K562 (cell line): ENCODE measurements at regions not wholly inside any gene's neighbourhood (a gene's known extent, or its start where the extent isn't known, plus 50 kb on each side); places are given as distances from the start of the nearest gene placed in this dataset.

Source experiments
- ATAC-seq: fragments of 200-7000 bp; cut with Tn5 transposase; 3 replicates; pipeline ENCODE4 v1.9.1; 2020; ENCODE audit warnings: moderate library complexity
- BruUV-seq: library from RNA; stranded (reverse); fragments of 400-500 nt; replicated peaks from 2 replicates; lab custom pipeline; 2021; lab: Mats Ljungman, UMichigan
- CTCF ChIA-PET: fragments of 300-600 bp; formaldehyde crosslinking; extraction: SDS; loops from one replicate; lab custom pipeline; 2021; ENCODE audit warnings: low intra/inter-chr PET ratio; lab: Yijun Ruan, JAX
- POLR2A ChIA-PET: fragments of 300-600, 350-650 bp; sonication (Branson Sonifier 250); formaldehyde crosslinking; extraction: SDS; loops from one replicate; lab custom pipeline; 2021; ENCODE audit warnings: antibody characterized with exemption, inconsistent platforms; lab: Yijun Ruan, JAX
- DNase-seq, 4 experiments: peaks; one replicate each; pipeline versions ENCODE4 v3.0.0 to v3.0.0-alpha.2; 2011 to 2018; ENCODE audit warnings: low spot score in 3 of 4, mixed read lengths in 3 of 4; ENCODE audit errors: extremely low read depth in 1 of 4
- FAIRE-seq: peaks from 2 replicates; lab custom pipeline; 2011; peaks lifted over from hg19 to GRCh38; lab: Jason Lieb, UNC
- H2AFZ ChIP-seq: 2 replicates; pipeline ENCODE4 v1.6.0; 2011; ENCODE audit warnings: low read depth, low read length, control low read depth, inconsistent platforms
- H3K27ac ChIP-seq: fragments of 200-600 bp; 3 replicates; pipeline ENCODE4 v1.8.0; 2011; ENCODE audit warnings: low read depth, mild to moderate bottlenecking, control low read depth, inconsistent platforms, low read length, moderate library complexity, mixed read lengths; ENCODE audit errors: extremely low read depth
- H3K27me3 ChIP-seq, 2 experiments: fragments of 300-600 bp in 1 of 2; 2 replicates in 1 of 2; 3 replicates in 1 of 2; pipeline versions ENCODE4 v1.6.0 to v1.8.0; 2011; ENCODE audit warnings: inconsistent platforms in 2 of 2, low read length in 2 of 2, mild to moderate bottlenecking in 1 of 2, mixed read lengths in 1 of 2, moderate library complexity in 1 of 2; ENCODE audit not compliant: control insufficient read depth in 2 of 2, insufficient read depth in 2 of 2
- H3K36me3 ChIP-seq: fragments of 300-600 bp; 3 replicates; pipeline ENCODE4 v1.8.0; 2011; ENCODE audit warnings: mild to moderate bottlenecking, low read length, inconsistent platforms; ENCODE audit not compliant: control insufficient read depth, insufficient read depth
- H3K4me1 ChIP-seq, 2 experiments: fragments of 200-600 bp in 1 of 2; replicated peaks in 1 of 2; 2 replicates in 1 of 2; 3 replicates in 1 of 2; pipeline versions ENCODE4 v1.5.1 to v1.8.0; 2011; ENCODE audit warnings: inconsistent platforms in 2 of 2, low read length in 2 of 2, mild to moderate bottlenecking in 1 of 2, mixed read lengths in 1 of 2, moderate library complexity in 1 of 2; ENCODE audit not compliant: control insufficient read depth in 2 of 2, insufficient read depth in 2 of 2
- H3K4me2 ChIP-seq: 2 replicates; pipeline ENCODE4 v1.6.1; 2011; ENCODE audit warnings: low read length, control low read depth, inconsistent platforms, mixed read lengths; ENCODE audit not compliant: insufficient read depth
- H3K4me3 ChIP-seq: fragments of 200-600 bp; sonication (generic), shearing (Covaris generic); 2 replicates; pipeline ENCODE4 v1.5.1; 2016; ENCODE audit warnings: control low read depth, inconsistent platforms
- H3K79me2 ChIP-seq: fragments of 200-600 bp; 3 replicates; pipeline ENCODE4 v1.8.0; 2011; ENCODE audit warnings: low read length, inconsistent platforms; ENCODE audit not compliant: control insufficient read depth, insufficient read depth
- H3K9ac ChIP-seq, 2 experiments: 2 replicates each; pipeline versions ENCODE4 v1.6.0 to v1.6.1; 2011; ENCODE audit warnings: low read depth in 2 of 2, low read length in 2 of 2, control low read depth in 1 of 2, inconsistent platforms in 1 of 2, mild to moderate bottlenecking in 1 of 2, mixed read lengths in 1 of 2; ENCODE audit not compliant: insufficient read depth in 1 of 2
- H3K9me1 ChIP-seq: one replicate; pipeline ENCODE4 v1.6.0; 2011; ENCODE audit warnings: inconsistent platforms, mild to moderate bottlenecking, low read length, moderate library complexity; ENCODE audit not compliant: control insufficient read depth, insufficient read depth
- H3K9me3 ChIP-seq: replicated peaks from 2 replicates; pipeline ENCODE4 v1.5.1; 2011; ENCODE audit warnings: low read depth, low read length, inconsistent platforms; ENCODE audit not compliant: control insufficient read depth, insufficient read depth
- H4K20me1 ChIP-seq: replicated peaks from 2 replicates; pipeline ENCODE4 v1.6.1; 2011; ENCODE audit warnings: low read length, inconsistent platforms, mixed read lengths; ENCODE audit not compliant: control insufficient read depth, insufficient read depth
- EZH2 ChIP-seq: IDR thresholded peaks from 2 replicates; pipeline ENCODE4 v1.6.1; 2012; ENCODE audit warnings: low read depth, mild to moderate bottlenecking, inconsistent platforms, low read length, borderline replicate concordance
- HDAC6 ChIP-seq: IDR thresholded peaks from 2 replicates; pipeline ENCODE4 v1.6.1; 2012; ENCODE audit warnings: low read depth, mild to moderate bottlenecking, control low read depth, inconsistent platforms, low read length, moderate library complexity
- MAFG ChIP-seq: fragments of 450-650 bp; conservative IDR thresholded peaks from 2 replicates; pipeline ENCODE4 v1.6.1; 2016; ENCODE audit warnings: missing genetic modification characterization, missing compliant biosample characterization
- NFE2L1 ChIP-seq: fragments of 450-650 bp; IDR thresholded peaks from 2 replicates; pipeline ENCODE4 v1.6.1; 2016; ENCODE audit warnings: missing genetic modification characterization, low read depth, mild to moderate bottlenecking, missing compliant biosample characterization, moderate library complexity, borderline replicate concordance
- RBM25 ChIP-seq: fragments of 200-400 bp; formaldehyde crosslinking; IDR thresholded peaks from 2 replicates; pipeline ENCODE4 v1.6.1; 2018; ENCODE audit warnings: low read length, low read depth, moderate library complexity; ENCODE audit not compliant: severe bottlenecking
- RBM34 ChIP-seq: fragments of 200-400 bp; formaldehyde crosslinking; IDR thresholded peaks from 2 replicates; pipeline ENCODE4 v1.6.1; 2018; ENCODE audit warnings: low read length, borderline replicate concordance; ENCODE audit not compliant: insufficient read depth
- SP2 ChIP-seq: IDR thresholded peaks from 2 replicates; pipeline ENCODE4 v1.6.1; 2011; ENCODE audit warnings: mild to moderate bottlenecking, low read depth, low read length, moderate library complexity; ENCODE audit not compliant: poor library complexity, severe bottlenecking; ENCODE audit errors: extremely low read depth
- SRSF7 ChIP-seq: fragments of 200-400 bp; formaldehyde crosslinking; optimal IDR thresholded peaks from 2 replicates; pipeline ENCODE3; 2017; ENCODE audit warnings: mild to moderate bottlenecking, low read depth, low read length
- ZNF507 ChIP-seq: conservative IDR thresholded peaks from 2 replicates; pipeline ENCODE4 v1.6.1; 2017; ENCODE audit warnings: missing genetic modification characterization, missing compliant biosample characterization
- in situ Hi-C: fragments of 300-500 bp; cut with MboI; formaldehyde crosslinking; loops from 4 replicates; pipeline ENCODE4 v1.15.0; 2018; ENCODE audit warnings: inconsistent platforms, mixed read lengths
- intact Hi-C: fragments of 100-400 bp; cut with micrococcal nuclease; formaldehyde crosslinking; loops from 2 replicates; pipeline ENCODE4 v1.14.2; 2022
- TF ChIP-seq, protein P1 (sequence below): fragments of 450-650 bp; IDR thresholded peaks from 2 replicates; pipeline ENCODE4 v1.6.1; 2016; ENCODE audit warnings: missing biosample characterization, missing genetic modification characterization
- TF ChIP-seq, protein P2 (sequence below): fragments of 450-650 bp; IDR thresholded peaks from 2 replicates; pipeline ENCODE4 v1.6.1; 2017; ENCODE audit warnings: mild to moderate bottlenecking, moderate library complexity
- TF ChIP-seq, protein P3 (sequence below): fragments of 450-650 bp; formaldehyde crosslinking; IDR thresholded peaks from 2 replicates; pipeline ENCODE4 v1.4.0; 2020; ENCODE audit warnings: mild to moderate bottlenecking
- TF ChIP-seq, protein P4 (sequence below): fragments of 450-650 bp; IDR thresholded peaks from 2 replicates; pipeline ENCODE4 v1.6.1; 2016; ENCODE audit warnings: borderline replicate concordance
- TF ChIP-seq, protein P5 (sequence below): fragments of 450-650 bp; formaldehyde crosslinking; IDR thresholded peaks from 2 replicates; pipeline ENCODE4 v1.4.0; 2020; ENCODE audit warnings: mild to moderate bottlenecking, mixed read lengths

DNA sequence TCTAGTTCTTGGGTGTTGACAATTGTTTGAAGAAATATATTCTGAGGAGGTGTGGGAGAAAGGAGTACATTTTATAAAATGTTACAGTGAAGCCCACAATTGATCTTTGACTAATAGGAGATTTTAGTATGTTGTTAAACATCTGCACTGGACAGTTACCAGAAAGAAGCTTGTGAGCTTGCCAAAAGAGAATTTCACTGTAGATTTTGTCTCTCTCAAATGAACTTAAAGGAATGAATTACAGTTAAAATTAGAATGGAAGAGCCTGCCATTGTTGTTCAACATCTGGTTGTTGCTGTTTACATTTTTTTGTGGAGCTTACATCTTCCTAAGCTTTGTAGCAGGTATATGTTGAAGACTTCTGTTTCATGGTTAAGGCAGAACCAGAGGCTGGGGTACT, 620.5 kb upstream of the CCDC179 start:
- Histone ChIP-seq H4K20me1 (no peaks in the 10 kb centered on the region), H3K79me2 (no peaks in the 10 kb centered on the region), H3K27me3 (no peaks in the 10 kb centered on the region), H3K9me1 (no peaks in the 10 kb centered on the region), H3K9ac (no peak overlapping the region), H3K4me3 (no peak overlapping the region), H2AFZ (no peak overlapping the region), H3K4me2 (no peak overlapping the region), H3K27ac (no peak overlapping the region), H3K9me3 (no peaks in the 10 kb centered on the region), H3K36me3 (no peaks in the 10 kb centered on the region), H3K4me1 (no peaks in the 10 kb centered on the region)
- intact Hi-C loops (no loop called here), in situ Hi-C loops (no loop called here)
- DNase-seq: no peak
- no peak for FAIRE-seq
- ChIA-PET POLR2A (no interaction called here), CTCF (no interaction called here)
- ATAC-seq: no peak
- no TSS peak for BruUV-seq
- no peak for TF ChIP-seq SP2
- TF ChIP-seq, protein P1, sequence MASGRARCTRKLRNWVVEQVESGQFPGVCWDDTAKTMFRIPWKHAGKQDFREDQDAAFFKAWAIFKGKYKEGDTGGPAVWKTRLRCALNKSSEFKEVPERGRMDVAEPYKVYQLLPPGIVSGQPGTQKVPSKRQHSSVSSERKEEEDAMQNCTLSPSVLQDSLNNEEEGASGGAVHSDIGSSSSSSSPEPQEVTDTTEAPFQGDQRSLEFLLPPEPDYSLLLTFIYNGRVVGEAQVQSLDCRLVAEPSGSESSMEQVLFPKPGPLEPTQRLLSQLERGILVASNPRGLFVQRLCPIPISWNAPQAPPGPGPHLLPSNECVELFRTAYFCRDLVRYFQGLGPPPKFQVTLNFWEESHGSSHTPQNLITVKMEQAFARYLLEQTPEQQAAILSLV (tag): no peak
- TF ChIP-seq NFE2L1 (tag): no peak
- no peak for TF ChIP-seq RBM34
- TF ChIP-seq, protein P2, sequence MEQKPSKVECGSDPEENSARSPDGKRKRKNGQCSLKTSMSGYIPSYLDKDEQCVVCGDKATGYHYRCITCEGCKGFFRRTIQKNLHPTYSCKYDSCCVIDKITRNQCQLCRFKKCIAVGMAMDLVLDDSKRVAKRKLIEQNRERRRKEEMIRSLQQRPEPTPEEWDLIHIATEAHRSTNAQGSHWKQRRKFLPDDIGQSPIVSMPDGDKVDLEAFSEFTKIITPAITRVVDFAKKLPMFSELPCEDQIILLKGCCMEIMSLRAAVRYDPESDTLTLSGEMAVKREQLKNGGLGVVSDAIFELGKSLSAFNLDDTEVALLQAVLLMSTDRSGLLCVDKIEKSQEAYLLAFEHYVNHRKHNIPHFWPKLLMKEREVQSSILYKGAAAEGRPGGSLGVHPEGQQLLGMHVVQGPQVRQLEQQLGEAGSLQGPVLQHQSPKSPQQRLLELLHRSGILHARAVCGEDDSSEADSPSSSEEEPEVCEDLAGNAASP: no peak
- no peak for TF ChIP-seq MAFG (tag)
- TF ChIP-seq, protein P3, sequence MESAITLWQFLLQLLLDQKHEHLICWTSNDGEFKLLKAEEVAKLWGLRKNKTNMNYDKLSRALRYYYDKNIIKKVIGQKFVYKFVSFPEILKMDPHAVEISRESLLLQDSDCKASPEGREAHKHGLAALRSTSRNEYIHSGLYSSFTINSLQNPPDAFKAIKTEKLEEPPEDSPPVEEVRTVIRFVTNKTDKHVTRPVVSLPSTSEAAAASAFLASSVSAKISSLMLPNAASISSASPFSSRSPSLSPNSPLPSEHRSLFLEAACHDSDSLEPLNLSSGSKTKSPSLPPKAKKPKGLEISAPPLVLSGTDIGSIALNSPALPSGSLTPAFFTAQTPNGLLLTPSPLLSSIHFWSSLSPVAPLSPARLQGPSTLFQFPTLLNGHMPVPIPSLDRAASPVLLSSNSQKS: no peak
- TF ChIP-seq SRSF7: no peak
- no peak for TF ChIP-seq ZNF507 (tag)
- TF ChIP-seq HDAC6: no peak
- TF ChIP-seq, protein P4, sequence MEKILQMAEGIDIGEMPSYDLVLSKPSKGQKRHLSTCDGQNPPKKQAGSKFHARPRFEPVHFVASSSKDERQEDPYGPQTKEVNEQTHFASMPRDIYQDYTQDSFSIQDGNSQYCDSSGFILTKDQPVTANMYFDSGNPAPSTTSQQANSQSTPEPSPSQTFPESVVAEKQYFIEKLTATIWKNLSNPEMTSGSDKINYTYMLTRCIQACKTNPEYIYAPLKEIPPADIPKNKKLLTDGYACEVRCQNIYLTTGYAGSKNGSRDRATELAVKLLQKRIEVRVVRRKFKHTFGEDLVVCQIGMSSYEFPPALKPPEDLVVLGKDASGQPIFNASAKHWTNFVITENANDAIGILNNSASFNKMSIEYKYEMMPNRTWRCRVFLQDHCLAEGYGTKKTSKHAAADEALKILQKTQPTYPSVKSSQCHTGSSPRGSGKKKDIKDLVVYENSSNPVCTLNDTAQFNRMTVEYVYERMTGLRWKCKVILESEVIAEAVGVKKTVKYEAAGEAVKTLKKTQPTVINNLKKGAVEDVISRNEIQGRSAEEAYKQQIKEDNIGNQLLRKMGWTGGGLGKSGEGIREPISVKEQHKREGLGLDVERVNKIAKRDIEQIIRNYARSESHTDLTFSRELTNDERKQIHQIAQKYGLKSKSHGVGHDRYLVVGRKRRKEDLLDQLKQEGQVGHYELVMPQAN: no peak
- TF ChIP-seq, protein P5, sequence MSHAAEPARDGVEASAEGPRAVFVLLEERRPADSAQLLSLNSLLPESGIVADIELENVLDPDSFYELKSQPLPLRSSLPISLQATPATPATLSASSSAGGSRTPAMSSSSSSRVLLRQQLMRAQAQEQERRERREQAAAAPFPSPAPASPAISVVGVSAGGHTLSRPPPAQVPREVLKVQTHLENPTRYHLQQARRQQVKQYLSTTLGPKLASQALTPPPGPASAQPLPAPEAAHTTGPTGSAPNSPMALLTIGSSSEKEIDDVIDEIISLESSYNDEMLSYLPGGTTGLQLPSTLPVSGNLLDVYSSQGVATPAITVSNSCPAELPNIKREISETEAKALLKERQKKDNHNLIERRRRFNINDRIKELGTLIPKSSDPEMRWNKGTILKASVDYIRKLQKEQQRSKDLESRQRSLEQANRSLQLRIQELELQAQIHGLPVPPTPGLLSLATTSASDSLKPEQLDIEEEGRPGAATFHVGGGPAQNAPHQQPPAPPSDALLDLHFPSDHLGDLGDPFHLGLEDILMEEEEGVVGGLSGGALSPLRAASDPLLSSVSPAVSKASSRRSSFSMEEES (CRISPR knock-in tag): no peak
- no peak for TF ChIP-seq RBM25
- TF ChIP-seq EZH2: no peak
